ENCODE measurements at regions not wholly inside any gene's neighbourhood (a gene's known extent, or its start where the extent isn't known, plus 50 kb on each side); places are given as distances from the start of the nearest gene placed in this dataset.

GRCh38 chr5:86011937-86012336, 605.8 kb upstream of the COX7C start:
- no peaks in the 10 kb centered on the region for H3K36me3 ChIP-seq (ENCODE audit: control insufficient read depth, insufficient read depth, low read length)
- no peak for ATAC-seq
- intact Hi-C loops (cut with micrococcal nuclease; ENCODE audit: unreplicated experiment) (no loop called here), in situ Hi-C loops (cut with HindIII; ENCODE audit: low pct_unique_long_range_greater_than_20kb, low sequenced_read_pairs) (no loop called here)
- no peak overlapping the region for H3K4me3 ChIP-seq (ENCODE audit: low read depth in 2 of 2, low read length in 2 of 2)
- H3K9me3 ChIP-seq (ENCODE audit: control insufficient read depth, insufficient read depth, low read depth, low read length): no peaks in the 10 kb centered on the region
- ChIA-PET POLR2A (no interaction called here), CTCF (no interaction called here)
- no peaks in the 10 kb centered on the region for H3K27me3 ChIP-seq (ENCODE audit: control insufficient read depth, insufficient read depth, low read length)
- DNase-seq (ENCODE audit: low read depth, low spot score): no peak
- BruUV-seq (replicated peaks): no TSS peak
- TF ChIP-seq TCF7L2 (IDR thresholded peaks at IDR 0.05; ENCODE audit: low read depth, low read length): no peak
- TF ChIP-seq REST (IDR thresholded peaks at IDR 0.05; ENCODE audit: insufficient read depth in 1 of 2, low read depth in 2 of 2, low read length in 1 of 2): no peak
- no peak for TF ChIP-seq CTCF (IDR thresholded peaks at IDR 0.05)
- no peak for TF ChIP-seq POLR2AphosphoS5 (IDR thresholded peaks at IDR 0.05; ENCODE audit: low read depth, low read length)
- no peak for TF ChIP-seq SIN3A (IDR thresholded peaks at IDR 0.05; ENCODE audit: borderline replicate concordance, insufficient read depth, low read depth, low read length)
- no peaks in the 10 kb centered on the region for H3K4me1 ChIP-seq (ENCODE audit: control insufficient read depth, insufficient read depth, low read length)
- H3K27ac ChIP-seq (ENCODE audit: low read length): no peak overlapping the region

- Histone ChIP-seq H3K9me3 (ENCODE audit: control insufficient read depth, insufficient read depth, low read depth, low read length) (no peaks in the 10 kb centered on the region), H3K27ac (ENCODE audit: low read length) (no peak overlapping the region), H3K4me1 (ENCODE audit: control insufficient read depth, insufficient read depth, low read length) (no peaks in the 10 kb centered on the region), H3K4me3 (ENCODE audit: low read depth in 2 of 2, low read length in 2 of 2) (no peak overlapping the region), H3K27me3 (ENCODE audit: control insufficient read depth, insufficient read depth, low read length) (no peaks in the 10 kb centered on the region), H3K36me3 (ENCODE audit: control insufficient read depth, insufficient read depth, low read length) (no peaks in the 10 kb centered on the region)
- BruUV-seq (replicated peaks): no TSS peak
- in situ Hi-C loops (cut with HindIII; ENCODE audit: low pct_unique_long_range_greater_than_20kb, low sequenced_read_pairs) (no loop called here), intact Hi-C loops (cut with micrococcal nuclease; ENCODE audit: unreplicated experiment) (no loop called here)
- ATAC-seq: no peak
- ChIA-PET POLR2A (no interaction called here), CTCF (no interaction called here)
- TF ChIP-seq SIN3A (IDR thresholded peaks at IDR 0.05; ENCODE audit: borderline replicate concordance, insufficient read depth, low read depth, low read length) (no peak), TCF7L2 (IDR thresholded peaks at IDR 0.05; ENCODE audit: low read depth, low read length) (no peak), POLR2AphosphoS5 (IDR thresholded peaks at IDR 0.05; ENCODE audit: low read depth, low read length) (no peak), REST (IDR thresholded peaks at IDR 0.05; ENCODE audit: insufficient read depth in 1 of 2, low read depth in 2 of 2, low read length in 1 of 2) (no peak), CTCF (IDR thresholded peaks at IDR 0.05) (no peak)
- DNase-seq (ENCODE audit: low read depth, low spot score): no peak
Measured at GRCh38 chr5:86029308-86029707, 588.4 kb upstream of the COX7C start.

All from Panc1 (cell line).